Loucy (cell line): ENCODE measurements at regions not wholly inside any gene's neighbourhood (a gene's known extent, or its start where the extent isn't known, plus 50 kb on each side); places are given as distances from the start of the nearest gene placed in this dataset.
"Not testable (repeated sequence)": the region's sequence is repeated elsewhere in the genome, so short reads cannot be mapped to it uniquely, and the experiment has no call there.

ENCODE experiments used
- CTCF ChIP-seq: fragments of 200-600 bp; sonication (generic); conservative IDR thresholded peaks from 2 replicates; pipeline ENCODE4 v1.5.1; 2014; ENCODE audit warnings: mild to moderate bottlenecking, antibody characterized with exemption, low read length
- EZH2phosphoT487 ChIP-seq: fragments of 200-600 bp; IDR thresholded peaks from 2 replicates; pipeline ENCODE4 v1.6.1; 2018; ENCODE audit warnings: antibody characterized with exemption, mild to moderate bottlenecking, moderate library complexity, borderline replicate concordance

GRCh38 chr7:155932324-155932723 is 120.1 kb upstream of the SHH start:
- not testable (repeated sequence) for TF ChIP-seq CTCF, EZH2phosphoT487
